T-helper 9 cell (primary cell): ENCODE measurements at regions not wholly inside any gene's neighbourhood (a gene's known extent, or its start where the extent isn't known, plus 50 kb on each side); places are given as distances from the start of the nearest gene placed in this dataset.

Source experiments
- DNase-seq: peaks from one replicate; pipeline ENCODE4 v3.0.0-alpha.2; 2020

GRCh38 chr14:55942826-55943225 is 175.4 kb upstream of the PELI2 start:
- no peak for DNase-seq

GRCh38 chr14:55944757-55945156 is 173.5 kb upstream of the PELI2 start:
- no peak for DNase-seq

GRCh38 chr14:55946231-55946630 is 172.0 kb upstream of the PELI2 start:
- no peak for DNase-seq

- DNase-seq, result no peak
These were observed 169.8 kb upstream of the PELI2 start for GRCh38 chr14:55948399-55948798.

- no peak for DNase-seq
These were observed 168.5 kb upstream of the PELI2 start for GRCh38 chr14:55949708-55950107.

GRCh38 chr14:55950135-55950534 is 168.1 kb upstream of the PELI2 start:
- no peak for DNase-seq

GRCh38 chr14:55951341-55952206 is 166.6 kb upstream of the PELI2 start:
- DNase-seq, result no peak

GRCh38 chr14:55954108-55954507 is 164.1 kb upstream of the PELI2 start:
- no peak for DNase-seq

- DNase-seq, result no peak
These were observed 163.0 kb upstream of the PELI2 start for GRCh38 chr14:55955175-55955574.

GRCh38 chr14:55957950-55958349 is 160.3 kb upstream of the PELI2 start:
- DNase-seq, result no peak

GRCh38 chr14:55963295-55963694 is 154.9 kb upstream of the PELI2 start:
- DNase-seq, result no peak

GRCh38 chr14:55964091-55964490 is 154.1 kb upstream of the PELI2 start:
- no peak for DNase-seq

GRCh38 chr14:55964821-55965220 is 153.4 kb upstream of the PELI2 start:
- no peak for DNase-seq

- no peak for DNase-seq
These were observed 152.4 kb upstream of the PELI2 start for GRCh38 chr14:55965851-55966250.

GRCh38 chr14:55968741-55969140 is 149.5 kb upstream of the PELI2 start:
- DNase-seq, result no peak

GRCh38 chr14:55973285-55973800 is 144.9 kb upstream of the PELI2 start:
- no peak for DNase-seq

GRCh38 chr14:55973911-55974630 is 144.1 kb upstream of the PELI2 start:
- DNase-seq, result no peak

GRCh38 chr14:55975281-55975910 is 142.8 kb upstream of the PELI2 start:
- no peak for DNase-seq

GRCh38 chr14:55976219-55976618 is 142.0 kb upstream of the PELI2 start:
- no peak for DNase-seq

- DNase-seq, result no peak
These were observed 141.6 kb upstream of the PELI2 start for GRCh38 chr14:55976655-55977054.

GRCh38 chr14:55977392-55978150 is 140.6 kb upstream of the PELI2 start:
- DNase-seq, result no peak

GRCh38 chr14:55979096-55979495 is 139.1 kb upstream of the PELI2 start:
- no peak for DNase-seq

- DNase-seq, result no peak
These were observed 138.4 kb upstream of the PELI2 start for GRCh38 chr14:55979781-55980180.
